GM12865 (cell line): ENCODE measurements at regions not wholly inside any gene's neighbourhood (a gene's known extent, or its start where the extent isn't known, plus 50 kb on each side); places are given as distances from the start of the nearest gene placed in this dataset.
"Not testable (repeated sequence)": the region's sequence is repeated elsewhere in the genome, so short reads cannot be mapped to it uniquely, and the experiment has no call there.

ENCODE experiments used
- DNase-seq: peaks from one replicate; pipeline ENCODE4 v3.0.0; 2010; ENCODE audit warnings: low read depth
- H3K4me3 ChIP-seq: 2 replicates; pipeline ENCODE4 v1.5.1; 2011; ENCODE audit warnings: mild to moderate bottlenecking, low read depth, low read length, control low read depth
- TF ChIP-seq, protein P1 (sequence below): IDR thresholded peaks from 2 replicates; pipeline ENCODE4 v1.5.1; 2011; ENCODE audit warnings: low read length, control low read depth, low read depth, inconsistent platforms; ENCODE audit not compliant: insufficient read depth; ENCODE audit errors: missing control alignments

DNA sequence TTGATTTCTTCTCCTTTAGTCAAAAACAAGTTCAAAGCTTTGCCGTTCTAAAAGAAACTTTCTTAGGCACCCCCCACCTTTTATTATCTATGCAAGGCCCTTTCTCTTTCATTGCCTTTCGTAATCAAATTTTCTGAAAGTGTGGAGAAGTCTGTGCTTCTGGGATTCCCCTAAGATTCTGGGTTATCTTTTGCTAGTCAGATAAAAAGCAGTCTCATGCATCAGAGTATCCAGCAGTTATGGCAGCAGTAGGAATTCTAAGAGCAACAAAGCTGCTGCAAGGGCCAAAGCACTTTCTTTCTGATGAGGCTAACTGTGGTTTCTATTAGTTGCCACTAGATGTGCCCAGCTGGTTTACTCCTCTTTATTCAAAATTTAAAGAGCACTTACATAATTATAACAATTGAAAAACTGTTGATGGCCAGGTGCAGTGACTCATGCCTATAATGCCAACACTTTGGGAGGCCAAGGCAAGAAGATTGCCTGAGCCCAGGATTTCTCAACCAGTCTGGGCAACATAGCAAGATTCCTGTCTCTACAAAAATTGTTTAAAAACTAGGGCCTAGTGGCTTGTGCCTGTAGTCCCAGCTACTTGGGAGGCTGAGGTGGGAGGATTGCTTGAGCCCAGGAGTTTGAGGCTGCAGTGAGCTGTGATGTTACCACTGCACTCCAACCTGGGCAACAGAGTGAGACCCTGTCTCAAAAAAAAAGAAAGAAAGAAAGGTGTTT is 296.2 kb downstream of the PAPSS1 start:
- no peak overlapping the region for H3K4me3 ChIP-seq
- TF ChIP-seq, protein P1, sequence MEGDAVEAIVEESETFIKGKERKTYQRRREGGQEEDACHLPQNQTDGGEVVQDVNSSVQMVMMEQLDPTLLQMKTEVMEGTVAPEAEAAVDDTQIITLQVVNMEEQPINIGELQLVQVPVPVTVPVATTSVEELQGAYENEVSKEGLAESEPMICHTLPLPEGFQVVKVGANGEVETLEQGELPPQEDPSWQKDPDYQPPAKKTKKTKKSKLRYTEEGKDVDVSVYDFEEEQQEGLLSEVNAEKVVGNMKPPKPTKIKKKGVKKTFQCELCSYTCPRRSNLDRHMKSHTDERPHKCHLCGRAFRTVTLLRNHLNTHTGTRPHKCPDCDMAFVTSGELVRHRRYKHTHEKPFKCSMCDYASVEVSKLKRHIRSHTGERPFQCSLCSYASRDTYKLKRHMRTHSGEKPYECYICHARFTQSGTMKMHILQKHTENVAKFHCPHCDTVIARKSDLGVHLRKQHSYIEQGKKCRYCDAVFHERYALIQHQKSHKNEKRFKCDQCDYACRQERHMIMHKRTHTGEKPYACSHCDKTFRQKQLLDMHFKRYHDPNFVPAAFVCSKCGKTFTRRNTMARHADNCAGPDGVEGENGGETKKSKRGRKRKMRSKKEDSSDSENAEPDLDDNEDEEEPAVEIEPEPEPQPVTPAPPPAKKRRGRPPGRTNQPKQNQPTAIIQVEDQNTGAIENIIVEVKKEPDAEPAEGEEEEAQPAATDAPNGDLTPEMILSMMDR = no peak
- DNase-seq = no peak

DNA sequence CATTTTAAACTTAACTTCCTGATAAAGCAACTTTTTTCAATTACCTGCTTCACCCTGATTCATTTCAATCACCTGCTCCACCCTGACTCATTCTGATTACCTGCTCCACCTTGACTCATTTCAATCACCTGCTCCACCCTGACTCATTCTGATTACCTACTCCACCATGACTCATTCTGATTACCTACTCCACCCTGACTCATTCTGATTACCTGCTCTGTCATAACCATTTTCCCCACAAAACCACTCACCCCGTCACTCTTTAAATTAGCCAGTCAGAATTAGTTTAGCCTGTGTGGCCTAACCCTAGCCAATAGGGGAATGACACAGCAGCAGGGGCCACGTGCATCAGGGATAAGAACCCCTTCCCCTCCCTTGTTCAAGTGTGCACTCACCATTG is 300.5 kb downstream of the PAPSS1 start:
- DNase-seq = peak; percentile 6

DNA sequence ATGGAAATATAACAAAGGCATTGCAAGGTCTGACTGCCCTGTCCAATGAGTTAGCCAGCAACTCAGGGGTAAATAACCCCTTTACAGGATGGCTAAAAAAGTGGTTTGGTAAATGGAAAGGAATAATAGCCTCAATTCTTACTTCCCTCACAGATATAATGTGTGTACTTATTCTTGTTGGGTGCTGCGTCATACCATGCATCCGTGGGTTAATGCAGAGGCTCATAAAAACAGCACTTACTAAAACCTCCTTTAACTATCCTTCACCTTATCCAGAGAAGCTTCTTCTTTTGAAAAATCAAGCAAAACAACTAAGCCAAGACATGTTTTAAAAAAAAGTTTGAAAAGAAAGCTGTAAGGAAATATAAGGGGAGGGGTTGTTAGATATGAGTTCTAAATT is 301.0 kb downstream of the PAPSS1 start:
- TF ChIP-seq, protein P1 = no peak
- no peak overlapping the region for H3K4me3 ChIP-seq
- DNase-seq = no peak

More for the DNA sequence above, 300.5 kb downstream of the PAPSS1 start:
- H3K4me3 ChIP-seq = not testable (repeated sequence)

DNA sequence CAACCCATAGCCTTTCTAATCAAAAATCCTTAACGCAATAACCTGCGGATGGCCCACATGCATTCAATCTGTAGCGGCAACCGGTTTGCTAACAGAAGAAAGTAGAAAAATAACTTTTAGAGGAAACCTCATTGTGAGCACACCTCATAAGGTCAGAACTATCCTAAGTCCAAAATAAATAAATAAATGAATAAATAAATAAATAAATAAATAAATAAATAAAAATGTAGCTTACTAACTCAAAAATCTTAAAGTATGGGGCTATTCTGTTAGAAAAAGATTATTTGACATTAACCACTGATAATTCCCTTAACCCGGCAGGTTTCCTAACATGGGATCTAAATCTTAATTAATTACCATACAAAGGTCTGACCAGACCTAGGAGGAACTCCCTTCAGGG is 304.5 kb downstream of the PAPSS1 start:
- DNase-seq = not testable (repeated sequence)

DNA sequence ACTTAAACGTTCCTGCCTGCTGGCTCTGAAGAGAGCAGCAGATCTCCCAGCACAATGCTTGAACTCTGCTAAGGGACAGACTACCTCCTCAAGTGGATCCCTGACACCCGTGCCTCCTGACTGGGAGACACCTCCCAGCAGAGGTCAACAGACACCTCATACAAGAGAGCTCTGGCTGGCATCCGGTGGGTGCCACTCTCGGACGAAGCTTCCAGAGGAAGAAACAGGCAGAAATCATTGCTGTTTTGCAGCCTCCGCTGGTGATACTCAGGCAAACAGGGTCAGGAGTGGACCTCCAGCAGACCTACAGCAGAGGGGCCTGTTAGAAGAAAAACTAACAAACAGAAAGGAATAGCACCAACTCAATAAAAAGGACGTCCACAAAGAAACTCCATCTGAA is 310.2 kb downstream of the PAPSS1 start:
- H3K4me3 ChIP-seq, DNase-seq: not testable (repeated sequence)

More for the DNA sequence above, 304.5 kb downstream of the PAPSS1 start:
- not testable (repeated sequence) for H3K4me3 ChIP-seq

DNA sequence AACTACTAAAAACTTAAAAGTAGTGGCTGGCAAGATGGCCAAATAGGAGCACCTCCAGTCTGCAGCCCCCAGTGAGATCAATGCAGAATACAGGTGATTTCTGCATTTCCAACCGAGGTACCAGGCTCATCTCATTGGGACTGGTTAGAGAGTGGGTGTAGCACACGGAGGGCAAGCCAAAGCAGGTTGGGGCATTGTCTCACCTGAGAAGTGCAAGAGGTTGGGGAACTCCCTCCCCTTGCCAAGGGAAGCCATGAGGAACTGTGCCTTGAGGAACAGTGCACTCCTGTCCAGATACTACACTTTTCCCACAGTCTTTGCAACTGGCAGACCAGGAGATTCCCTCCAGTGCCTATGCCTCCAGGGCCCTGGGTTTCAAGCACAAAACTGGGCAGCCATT is 311.1 kb downstream of the PAPSS1 start:
- no peak overlapping the region for H3K4me3 ChIP-seq
- TF ChIP-seq, protein P1 = no peak
- DNase-seq = no peak

DNA sequence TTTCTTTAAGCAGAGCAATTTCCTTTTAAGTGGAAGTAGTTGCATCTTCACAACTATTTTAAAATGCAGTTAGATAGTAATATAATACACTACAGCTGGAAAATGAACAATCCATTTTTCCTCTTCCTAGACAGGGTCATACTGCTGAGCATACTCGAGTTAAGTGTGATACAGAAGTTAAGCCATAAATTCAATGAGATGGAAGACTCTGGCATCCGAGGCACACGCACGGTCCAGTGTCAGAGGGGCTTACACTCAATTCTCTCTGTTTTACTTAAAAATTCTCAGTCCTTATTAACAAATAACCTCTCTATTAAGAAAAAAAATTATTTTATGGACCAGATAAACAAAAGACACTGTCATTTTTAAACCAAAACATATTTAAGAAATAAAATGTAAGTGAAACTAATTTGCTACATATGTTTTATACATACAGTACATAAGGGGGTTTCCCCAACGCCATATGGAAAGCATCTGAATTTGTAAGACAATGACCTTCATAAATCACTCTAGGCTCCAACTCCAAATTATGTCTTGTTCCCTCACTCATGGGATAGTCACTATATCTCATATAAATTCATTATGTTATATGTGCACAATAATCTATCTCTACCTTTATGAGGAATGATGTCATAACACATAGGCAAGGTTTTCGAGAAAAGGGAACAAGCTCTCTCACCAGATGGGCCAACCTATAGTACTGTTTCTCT is 315.3 kb downstream of the PAPSS1 start:
- no peak overlapping the region for H3K4me3 ChIP-seq
- no peak for DNase-seq
- TF ChIP-seq, protein P1 = no peak

DNA sequence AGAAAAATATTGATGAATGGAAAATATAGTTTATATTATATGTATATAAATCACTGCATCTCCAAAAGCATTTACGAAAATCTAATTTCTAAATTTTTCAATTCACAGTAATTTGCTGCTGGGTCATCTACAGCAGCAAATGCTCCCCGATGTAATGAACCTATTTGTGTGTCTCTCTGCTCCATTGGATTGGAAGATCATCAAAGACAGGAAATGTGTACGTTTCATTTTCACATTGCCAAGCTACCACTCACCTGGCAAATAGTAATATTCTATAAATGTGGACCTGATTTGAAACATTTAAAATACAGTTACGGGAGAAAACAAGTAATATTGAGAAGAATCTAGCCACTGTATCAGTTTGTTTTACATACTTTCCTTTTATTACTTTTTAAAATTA is 317.7 kb downstream of the PAPSS1 start:
- no peak for DNase-seq
- H3K4me3 ChIP-seq = no peak overlapping the region
- TF ChIP-seq, protein P1 = no peak
